ENCODE measurements at regions not wholly inside any gene's neighbourhood (a gene's known extent, or its start where the extent isn't known, plus 50 kb on each side); places are given as distances from the start of the nearest gene placed in this dataset.

- TF ChIP-seq SP1 (IDR thresholded peaks at IDR 0.05) = no peak
- no peak for TF ChIP-seq RAD21 (IDR thresholded peaks at IDR 0.05)
- TF ChIP-seq HNF4A (conservative IDR thresholded peaks at IDR 0.05) = no peak
- TF ChIP-seq HNF4G (IDR thresholded peaks at IDR 0.05) = no peak
- TF ChIP-seq GABPA (IDR thresholded peaks at IDR 0.05 in 1 of 2, conservative IDR thresholded peaks at IDR 0.05 in 1 of 2) = no peak
- TF ChIP-seq, protein P1, sequence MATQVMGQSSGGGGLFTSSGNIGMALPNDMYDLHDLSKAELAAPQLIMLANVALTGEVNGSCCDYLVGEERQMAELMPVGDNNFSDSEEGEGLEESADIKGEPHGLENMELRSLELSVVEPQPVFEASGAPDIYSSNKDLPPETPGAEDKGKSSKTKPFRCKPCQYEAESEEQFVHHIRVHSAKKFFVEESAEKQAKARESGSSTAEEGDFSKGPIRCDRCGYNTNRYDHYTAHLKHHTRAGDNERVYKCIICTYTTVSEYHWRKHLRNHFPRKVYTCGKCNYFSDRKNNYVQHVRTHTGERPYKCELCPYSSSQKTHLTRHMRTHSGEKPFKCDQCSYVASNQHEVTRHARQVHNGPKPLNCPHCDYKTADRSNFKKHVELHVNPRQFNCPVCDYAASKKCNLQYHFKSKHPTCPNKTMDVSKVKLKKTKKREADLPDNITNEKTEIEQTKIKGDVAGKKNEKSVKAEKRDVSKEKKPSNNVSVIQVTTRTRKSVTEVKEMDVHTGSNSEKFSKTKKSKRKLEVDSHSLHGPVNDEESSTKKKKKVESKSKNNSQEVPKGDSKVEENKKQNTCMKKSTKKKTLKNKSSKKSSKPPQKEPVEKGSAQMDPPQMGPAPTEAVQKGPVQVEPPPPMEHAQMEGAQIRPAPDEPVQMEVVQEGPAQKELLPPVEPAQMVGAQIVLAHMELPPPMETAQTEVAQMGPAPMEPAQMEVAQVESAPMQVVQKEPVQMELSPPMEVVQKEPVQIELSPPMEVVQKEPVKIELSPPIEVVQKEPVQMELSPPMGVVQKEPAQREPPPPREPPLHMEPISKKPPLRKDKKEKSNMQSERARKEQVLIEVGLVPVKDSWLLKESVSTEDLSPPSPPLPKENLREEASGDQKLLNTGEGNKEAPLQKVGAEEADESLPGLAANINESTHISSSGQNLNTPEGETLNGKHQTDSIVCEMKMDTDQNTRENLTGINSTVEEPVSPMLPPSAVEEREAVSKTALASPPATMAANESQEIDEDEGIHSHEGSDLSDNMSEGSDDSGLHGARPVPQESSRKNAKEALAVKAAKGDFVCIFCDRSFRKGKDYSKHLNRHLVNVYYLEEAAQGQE (IDR thresholded peaks at IDR 0.05) = no peak
- no peak for TF ChIP-seq YY1 (IDR thresholded peaks at IDR 0.05)
- Histone ChIP-seq H3K27ac (ENCODE audit: low read depth in 1 of 2, low read length in 2 of 2) (no peak overlapping the region), H3K4me1 (ENCODE audit: control insufficient read depth in 4 of 4, insufficient read depth in 4 of 4, low read length in 3 of 4) (no peaks in the 10 kb centered on the region), H3K9ac (ENCODE audit: low read depth in 1 of 2, low read length in 2 of 2) (no peak overlapping the region), H3K9me3 (ENCODE audit: control insufficient read depth in 4 of 4, low read length in 3 of 4) (no peaks in the 10 kb centered on the region), H3K36me3 (ENCODE audit: control insufficient read depth in 4 of 4, insufficient read depth in 3 of 4, low read depth in 1 of 4, low read length in 3 of 4) (no peaks in the 10 kb centered on the region), H3K4me3 (ENCODE audit: low read depth in 1 of 3, low read length in 3 of 3) (no peak overlapping the region), H3K27me3 (ENCODE audit: control insufficient read depth in 4 of 4, insufficient read depth in 4 of 4, low read length in 3 of 4) (no peaks in the 10 kb centered on the region)
- WGBS = 83% methylated on average over 2 of the region's 2 CpGs
- DNase-seq (ENCODE audit: low spot score) = no peak
These were observed 146.4 kb upstream of the POU2AF2 start for GRCh38 chr11:111099028-111099713.

- Histone ChIP-seq H3K36me3 (ENCODE audit: control insufficient read depth in 4 of 4, insufficient read depth in 3 of 4, low read depth in 1 of 4, low read length in 3 of 4) (no peaks in the 10 kb centered on the region), H3K4me1 (ENCODE audit: control insufficient read depth in 4 of 4, insufficient read depth in 4 of 4, low read length in 3 of 4) (no peaks in the 10 kb centered on the region), H3K9ac (ENCODE audit: low read depth in 1 of 2, low read length in 2 of 2) (no peak overlapping the region), H3K9me3 (ENCODE audit: control insufficient read depth in 4 of 4, low read length in 3 of 4) (no peaks in the 10 kb centered on the region), H3K27ac (ENCODE audit: low read depth in 1 of 2, low read length in 2 of 2) (no peak overlapping the region), H3K4me3 (ENCODE audit: low read depth in 1 of 3, low read length in 3 of 3) (no peak overlapping the region), H3K27me3 (ENCODE audit: control insufficient read depth in 4 of 4, insufficient read depth in 4 of 4, low read length in 3 of 4) (no peaks in the 10 kb centered on the region)
- TF ChIP-seq, protein P1 (IDR thresholded peaks at IDR 0.05) = no peak
- TF ChIP-seq FOXA2 (IDR thresholded peaks at IDR 0.05) (no peak), HNF4G (IDR thresholded peaks at IDR 0.05) (no peak), NR2F2 (IDR thresholded peaks at IDR 0.05) (no peak), HNF4A (conservative IDR thresholded peaks at IDR 0.05) (no peak), RXRA (IDR thresholded peaks at IDR 0.05) (no peak), GABPA (IDR thresholded peaks at IDR 0.05 in 1 of 2, conservative IDR thresholded peaks at IDR 0.05 in 1 of 2) (no peak), YY1 (IDR thresholded peaks at IDR 0.05) (no peak), SP1 (IDR thresholded peaks at IDR 0.05) (no peak), TAF1 (conservative IDR thresholded peaks at IDR 0.05) (no peak), EGR1 (IDR thresholded peaks at IDR 0.05; ENCODE audit: low read depth in 2 of 2) (no peak)
- TF ChIP-seq, protein P2, sequence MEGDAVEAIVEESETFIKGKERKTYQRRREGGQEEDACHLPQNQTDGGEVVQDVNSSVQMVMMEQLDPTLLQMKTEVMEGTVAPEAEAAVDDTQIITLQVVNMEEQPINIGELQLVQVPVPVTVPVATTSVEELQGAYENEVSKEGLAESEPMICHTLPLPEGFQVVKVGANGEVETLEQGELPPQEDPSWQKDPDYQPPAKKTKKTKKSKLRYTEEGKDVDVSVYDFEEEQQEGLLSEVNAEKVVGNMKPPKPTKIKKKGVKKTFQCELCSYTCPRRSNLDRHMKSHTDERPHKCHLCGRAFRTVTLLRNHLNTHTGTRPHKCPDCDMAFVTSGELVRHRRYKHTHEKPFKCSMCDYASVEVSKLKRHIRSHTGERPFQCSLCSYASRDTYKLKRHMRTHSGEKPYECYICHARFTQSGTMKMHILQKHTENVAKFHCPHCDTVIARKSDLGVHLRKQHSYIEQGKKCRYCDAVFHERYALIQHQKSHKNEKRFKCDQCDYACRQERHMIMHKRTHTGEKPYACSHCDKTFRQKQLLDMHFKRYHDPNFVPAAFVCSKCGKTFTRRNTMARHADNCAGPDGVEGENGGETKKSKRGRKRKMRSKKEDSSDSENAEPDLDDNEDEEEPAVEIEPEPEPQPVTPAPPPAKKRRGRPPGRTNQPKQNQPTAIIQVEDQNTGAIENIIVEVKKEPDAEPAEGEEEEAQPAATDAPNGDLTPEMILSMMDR (IDR thresholded peaks at IDR 0.05; ENCODE audit: low read depth, low read length, missing input control) = no peak
- 85% methylated on average over 1 of the region's 1 CpG for WGBS
- DNase-seq (ENCODE audit: low spot score) = no peak
These were observed 147.4 kb upstream of the POU2AF2 start for GRCh38 chr11:111098091-111098490.
